8988T (cell line): ENCODE measurements at regions not wholly inside any gene's neighbourhood (a gene's known extent, or its start where the extent isn't known, plus 50 kb on each side); places are given as distances from the start of the nearest gene placed in this dataset.

Experiments used
- DNase-seq: peaks from one replicate; pipeline ENCODE4 v3.0.0; 2011

DNA sequence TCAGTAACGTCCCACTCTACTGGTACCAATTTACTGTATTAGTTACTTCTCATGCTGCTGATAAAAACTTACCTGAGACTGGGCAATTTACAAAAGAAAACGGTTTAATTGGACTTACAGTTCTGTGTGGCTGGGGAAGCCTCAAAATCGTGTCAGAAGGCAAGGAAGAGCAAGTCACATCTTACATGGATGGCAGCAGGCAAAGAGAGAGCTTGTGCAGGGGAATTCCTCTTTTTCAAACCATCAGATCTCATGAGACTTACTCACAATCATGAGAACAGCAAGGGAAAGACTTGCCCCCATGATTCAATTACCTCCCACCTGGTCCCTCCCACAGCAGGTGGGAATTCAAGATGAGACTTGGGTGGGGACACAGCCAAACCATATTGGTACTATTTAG lies 908.2 kb upstream of the NR2F2 start:
- no peak for DNase-seq

DNA sequence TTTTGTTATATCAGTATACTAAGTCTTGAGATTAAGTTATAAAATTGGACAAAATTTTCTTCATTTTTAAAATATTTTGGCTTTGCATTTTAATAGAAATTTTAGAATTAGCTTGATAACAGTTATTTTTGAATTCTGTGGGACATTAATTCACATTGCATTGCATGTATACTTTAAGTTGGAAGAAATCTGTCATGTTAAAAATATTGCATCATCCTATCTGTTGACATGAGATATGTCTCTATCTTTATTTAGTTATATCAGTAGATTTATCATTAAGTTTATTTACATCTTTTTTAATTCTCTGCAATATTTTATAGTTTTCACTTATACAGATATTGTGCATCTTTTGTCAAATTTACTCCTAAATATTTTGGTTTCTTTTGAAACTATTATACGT lies 904.6 kb upstream of the NR2F2 start:
- DNase-seq = no peak

DNA sequence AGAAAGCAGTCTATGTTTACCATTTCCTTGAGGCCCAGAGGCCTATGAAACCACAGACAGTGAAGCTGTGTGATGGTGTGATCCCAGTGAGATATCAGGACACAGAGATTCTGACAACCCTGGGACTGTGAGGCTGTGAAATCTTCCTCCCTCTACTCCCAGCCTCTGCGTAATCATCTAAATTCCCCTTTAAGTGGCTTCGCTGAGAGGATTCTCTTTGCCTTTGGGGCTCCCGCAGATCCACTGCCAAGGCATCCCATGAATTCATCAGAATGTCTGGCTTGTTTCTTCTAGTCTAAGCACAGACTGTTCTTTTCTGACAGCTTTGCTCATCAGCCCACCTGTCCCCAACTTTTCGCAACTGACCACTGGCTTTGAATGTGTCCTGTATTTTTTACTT lies 901.2 kb upstream of the NR2F2 start:
- DNase-seq = no peak

DNA sequence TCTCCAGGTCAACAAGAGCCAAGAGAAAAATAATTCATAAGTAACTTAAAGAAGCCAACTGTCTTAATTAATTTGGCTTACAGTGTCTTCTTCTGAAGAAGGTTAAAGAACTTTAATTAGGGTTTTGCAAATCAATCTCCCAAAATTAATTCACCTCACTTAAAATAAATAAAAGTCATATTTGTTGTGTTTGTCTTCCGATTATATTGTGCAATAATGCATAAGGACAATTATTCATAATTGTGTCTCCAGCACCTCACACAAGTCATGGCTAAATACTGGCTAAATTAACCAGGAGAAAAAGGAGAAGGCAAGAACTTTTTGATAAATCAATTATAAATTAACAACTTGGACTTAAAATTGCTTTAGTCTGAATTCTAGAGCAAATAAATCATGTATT lies 899.0 kb upstream of the NR2F2 start:
- DNase-seq = no peak

DNA sequence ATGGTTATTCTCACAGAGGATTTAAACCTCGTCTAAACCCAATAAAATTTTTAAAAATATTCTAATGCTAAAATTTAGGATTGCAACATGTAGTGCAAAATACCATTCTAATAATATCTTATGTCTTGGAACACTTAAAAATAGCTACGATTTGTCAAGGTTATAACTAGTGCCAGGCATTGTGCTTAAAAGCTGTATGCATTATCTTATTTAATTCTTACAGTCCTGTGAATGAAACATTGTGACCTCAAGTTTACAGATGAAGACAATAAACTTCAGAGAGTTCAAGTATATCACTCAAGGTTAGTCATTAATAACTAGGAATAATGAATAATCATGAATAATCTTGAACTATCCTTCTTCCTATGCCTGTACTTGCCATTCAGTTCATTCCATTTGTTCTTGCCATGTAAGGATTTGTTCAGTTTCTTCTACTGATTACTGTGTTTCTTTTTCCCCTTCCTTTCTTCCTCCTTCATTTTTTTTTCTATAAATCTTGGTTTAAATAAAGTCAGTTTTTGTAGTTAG lies 897.6 kb upstream of the NR2F2 start:
- no peak for DNase-seq

DNA sequence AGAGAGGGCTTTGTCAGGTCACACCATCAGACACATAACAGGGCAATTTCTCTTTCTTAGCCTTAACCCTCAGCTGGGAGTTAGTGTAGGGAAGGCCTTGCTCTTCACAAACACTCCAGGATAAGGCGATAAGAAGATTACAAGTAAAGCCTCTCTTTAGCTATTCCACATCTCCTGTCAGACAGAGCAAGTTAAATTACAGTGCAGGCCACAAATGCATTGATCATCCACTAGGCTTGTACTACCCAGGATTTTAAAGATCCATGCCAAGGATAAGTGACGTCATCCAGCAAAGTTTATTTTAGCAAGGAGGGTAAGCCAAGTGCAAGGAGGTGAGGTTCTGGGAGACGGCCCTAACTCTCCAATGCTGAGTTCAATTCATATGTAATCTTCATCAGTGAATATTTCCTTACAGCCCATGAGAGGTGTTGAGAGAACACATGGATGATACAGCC lies 890.6 kb upstream of the NR2F2 start:
- DNase-seq = no peak

DNA sequence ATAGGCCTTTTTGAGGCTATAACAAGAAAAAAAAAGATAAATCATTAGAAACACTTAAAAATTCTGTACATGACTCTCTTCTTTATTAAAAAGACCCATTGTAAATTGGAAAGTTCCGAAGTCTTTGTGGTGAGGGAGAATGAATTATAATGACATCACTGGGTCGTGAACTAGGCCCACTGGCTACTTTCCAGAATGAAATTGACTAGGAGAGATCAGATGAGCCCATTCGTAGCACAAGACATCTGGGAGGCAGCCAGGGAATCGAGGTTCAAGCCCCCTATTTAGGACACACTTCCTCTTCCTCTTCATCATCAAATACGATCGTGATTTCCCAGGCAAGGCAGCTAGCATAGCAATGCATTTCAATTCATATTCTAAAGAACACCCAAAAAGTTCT lies 889.8 kb upstream of the NR2F2 start:
- no peak for DNase-seq

DNA sequence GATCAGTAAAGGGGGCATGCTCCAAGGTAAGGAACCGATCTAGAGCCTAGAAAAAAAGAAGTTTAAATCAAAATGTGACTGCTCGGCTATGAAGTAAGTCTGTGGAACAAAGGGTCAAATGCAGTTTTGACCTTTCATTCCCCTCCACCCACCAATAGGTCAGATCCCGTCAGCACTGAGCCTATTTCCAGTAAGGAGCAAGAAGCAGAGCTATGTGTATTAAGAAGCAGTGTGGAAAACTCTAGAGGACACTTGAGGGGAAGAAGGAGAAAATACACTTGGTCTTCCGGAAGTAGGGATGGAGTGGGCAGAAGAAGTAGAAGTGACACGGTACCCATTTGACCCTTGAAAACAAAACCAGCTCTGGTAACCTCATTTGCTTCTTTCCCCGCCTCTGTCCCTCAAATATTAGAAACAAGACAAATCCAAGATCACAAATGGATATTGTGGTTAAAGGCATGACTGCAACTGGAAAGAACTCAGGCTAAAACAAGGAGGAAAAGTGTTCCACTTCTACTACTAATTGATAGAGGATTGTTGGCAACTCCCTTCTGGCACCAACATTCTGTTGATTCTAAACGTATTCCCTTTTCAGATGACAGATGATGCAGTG lies 888.3 kb upstream of the NR2F2 start:
- no peak for DNase-seq

DNA sequence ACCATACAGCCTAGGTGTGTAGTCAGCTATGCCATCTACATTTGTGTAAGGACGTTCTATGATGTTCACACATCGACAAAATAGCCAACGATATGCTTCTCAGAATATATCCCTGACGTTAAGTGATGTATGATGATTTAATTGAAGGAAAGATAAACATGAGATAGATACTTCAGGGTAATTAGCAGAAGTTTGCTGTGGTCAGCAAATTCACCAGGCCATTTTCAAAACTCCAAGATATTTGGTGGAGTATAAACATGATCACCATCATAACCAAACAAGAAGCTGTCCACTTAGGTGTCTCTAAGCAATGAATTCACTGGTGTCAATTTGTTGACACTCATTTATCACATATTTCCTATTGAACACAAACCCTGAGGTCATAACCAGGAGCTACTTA lies 885.6 kb upstream of the NR2F2 start:
- no peak for DNase-seq

DNA sequence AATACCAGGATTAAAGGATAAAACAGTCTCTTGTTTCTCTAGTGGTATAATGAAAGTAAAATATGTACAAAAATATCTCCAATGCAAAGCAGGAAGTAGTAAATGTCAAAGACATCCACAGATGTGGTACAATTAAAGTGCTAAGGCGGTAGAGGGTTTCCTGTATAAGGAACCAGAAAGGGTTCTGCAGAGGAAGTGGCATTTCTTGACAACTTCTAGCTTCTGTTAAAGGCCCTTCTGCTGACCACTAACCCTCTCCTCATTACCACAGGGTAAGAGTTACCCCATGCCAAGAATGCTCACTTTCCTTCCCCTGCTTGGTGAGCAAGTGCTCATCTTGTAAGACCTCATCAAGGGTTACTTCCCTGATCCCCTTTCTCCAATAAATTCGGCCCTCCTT lies 883.6 kb upstream of the NR2F2 start:
- DNase-seq = no peak

DNA sequence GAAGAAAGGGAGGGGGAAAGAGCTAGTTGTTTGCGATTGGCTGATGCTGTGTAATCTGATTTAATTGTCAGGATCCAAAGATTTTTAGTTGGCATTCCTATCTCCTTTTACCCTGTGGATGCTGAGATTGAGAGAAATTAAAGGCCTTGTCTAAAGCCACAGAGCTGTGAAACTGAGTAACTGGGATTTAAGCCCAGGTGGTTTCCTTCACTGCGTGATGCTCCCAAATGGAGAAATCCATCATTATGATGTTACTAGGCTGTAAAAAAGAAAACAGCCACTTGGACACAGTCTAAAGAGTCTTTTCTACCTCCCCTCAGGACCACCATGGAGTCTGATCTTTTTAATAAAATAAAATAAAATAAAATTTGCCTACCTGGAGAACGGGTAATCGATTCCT lies 883.0 kb upstream of the NR2F2 start:
- DNase-seq = no peak

DNA sequence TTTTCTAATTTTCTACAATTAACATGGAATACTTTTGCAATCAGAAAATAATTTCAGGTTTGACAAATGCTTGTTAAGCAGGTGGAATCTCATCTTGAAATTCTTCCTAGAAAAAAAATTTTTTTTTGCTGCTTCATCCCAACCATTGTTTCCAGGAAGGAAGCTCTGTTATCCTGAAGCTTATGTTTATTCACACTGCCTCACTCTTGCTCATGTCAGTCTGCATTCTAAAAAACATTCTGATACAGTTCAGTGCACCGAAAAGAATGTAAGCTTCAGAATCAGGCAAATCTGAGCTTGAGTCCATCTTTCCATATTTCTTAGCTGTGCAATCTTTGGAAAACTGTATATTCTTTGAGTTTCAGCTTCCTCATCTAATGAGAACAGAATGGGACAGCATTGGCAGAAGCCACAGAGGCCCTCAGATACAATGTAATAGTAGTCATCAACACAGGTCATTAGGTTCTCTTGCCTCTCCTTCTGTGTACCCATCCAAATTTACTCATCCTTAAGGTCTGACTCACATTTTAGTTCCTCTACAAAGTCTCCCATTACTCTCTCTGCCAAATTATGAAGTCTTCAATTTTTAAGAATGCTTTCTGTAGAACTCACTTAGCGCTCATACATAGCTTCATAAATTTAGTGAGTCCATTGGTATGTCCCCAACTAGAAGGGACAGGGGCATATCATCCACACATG lies 881.8 kb upstream of the NR2F2 start:
- DNase-seq = no peak

DNA sequence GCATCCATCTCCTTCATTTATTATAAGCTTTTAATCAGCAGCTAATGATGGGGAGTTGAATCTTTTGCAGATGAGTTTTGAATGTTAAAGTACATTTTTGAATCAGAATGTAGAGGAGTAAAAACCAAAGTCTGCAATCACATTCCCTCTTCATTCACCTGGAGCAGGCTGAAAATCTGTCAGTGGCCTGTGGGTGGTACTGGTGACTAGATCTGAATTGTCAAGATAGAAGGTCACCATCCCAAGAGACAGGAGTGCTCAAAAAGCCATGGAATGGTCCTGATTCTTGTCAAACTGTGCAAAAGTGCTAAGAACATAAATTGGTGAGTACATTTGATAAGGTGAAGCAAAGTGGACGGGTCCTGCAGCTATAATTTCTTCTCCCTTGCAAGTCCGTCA lies 881.3 kb upstream of the NR2F2 start:
- DNase-seq = no peak

DNA sequence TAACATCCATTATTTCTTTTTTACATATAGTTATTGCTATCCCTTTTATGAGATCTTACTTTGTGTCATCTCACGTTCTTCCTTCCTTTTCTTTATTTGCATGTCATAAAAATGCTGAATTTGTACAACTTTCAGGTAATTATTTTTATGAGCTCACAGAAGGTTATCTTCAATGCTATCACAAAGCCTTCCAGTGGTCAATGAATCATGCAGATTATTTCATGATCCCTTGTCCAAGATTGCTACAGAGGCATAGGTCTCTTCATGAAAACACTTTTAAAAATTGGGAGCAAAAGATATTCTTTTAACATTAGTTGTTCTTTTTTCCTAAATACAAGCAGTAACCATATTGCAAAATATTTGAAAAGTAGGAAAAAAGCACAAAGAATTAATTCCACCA lies 880.1 kb upstream of the NR2F2 start:
- DNase-seq = no peak

DNA sequence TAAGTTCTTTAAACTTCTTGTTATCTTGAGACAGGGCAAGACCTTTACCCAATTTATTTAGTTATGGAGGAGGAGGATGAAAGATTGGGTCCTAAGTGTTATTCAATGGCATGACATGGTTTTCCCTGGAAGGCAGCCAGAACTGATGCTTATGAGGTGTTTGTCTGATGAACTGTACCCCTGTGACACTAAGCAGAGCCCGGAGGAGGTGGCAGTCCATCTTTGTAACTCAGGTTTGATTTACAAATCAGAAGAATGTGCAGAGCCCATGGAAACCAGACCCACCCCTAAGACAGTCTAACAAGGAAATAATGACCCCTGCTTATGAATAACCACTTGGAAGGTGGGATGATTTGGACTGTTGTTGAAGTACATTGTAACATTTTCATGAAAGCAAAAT lies 878.6 kb upstream of the NR2F2 start:
- no peak for DNase-seq

DNA sequence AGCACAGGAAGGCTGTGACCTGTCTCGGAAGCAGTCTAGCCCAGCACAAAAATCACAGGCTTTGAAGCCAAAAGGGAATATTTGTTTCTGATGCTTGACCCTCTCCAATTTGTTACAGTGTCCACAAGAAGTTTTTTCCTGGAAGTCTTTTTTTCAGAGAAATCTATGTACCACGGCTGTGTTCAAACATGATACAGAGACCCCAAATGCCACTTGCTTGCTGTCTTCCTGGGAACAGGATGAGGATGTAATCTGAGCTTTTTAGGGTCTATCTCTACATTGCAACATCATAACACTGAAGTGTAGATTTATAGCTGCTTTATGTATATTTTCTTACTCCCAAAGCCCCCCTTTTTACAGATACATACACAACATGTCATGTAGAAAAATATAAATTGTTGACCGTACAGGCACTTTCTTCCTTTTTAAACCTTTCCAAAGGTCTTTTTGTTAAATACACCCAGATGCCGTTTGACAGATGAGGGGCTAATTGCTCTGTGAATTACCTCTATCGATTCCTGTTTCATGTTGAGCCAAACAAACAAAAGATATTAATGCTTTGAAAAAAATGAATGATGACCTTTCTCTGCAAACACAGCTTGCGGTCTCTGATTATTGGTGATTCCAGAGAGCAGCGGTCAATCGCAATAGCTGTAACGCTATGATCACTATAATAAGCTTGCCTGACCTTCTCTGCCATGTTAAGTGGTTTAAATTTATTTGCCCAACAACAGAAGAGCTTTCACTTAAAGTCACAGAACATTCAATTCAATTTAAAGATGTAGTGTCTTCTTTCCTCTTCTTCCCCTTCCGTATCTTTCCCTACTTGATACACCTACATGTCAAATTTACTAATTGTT lies 875.9 kb upstream of the NR2F2 start:
- no peak for DNase-seq

DNA sequence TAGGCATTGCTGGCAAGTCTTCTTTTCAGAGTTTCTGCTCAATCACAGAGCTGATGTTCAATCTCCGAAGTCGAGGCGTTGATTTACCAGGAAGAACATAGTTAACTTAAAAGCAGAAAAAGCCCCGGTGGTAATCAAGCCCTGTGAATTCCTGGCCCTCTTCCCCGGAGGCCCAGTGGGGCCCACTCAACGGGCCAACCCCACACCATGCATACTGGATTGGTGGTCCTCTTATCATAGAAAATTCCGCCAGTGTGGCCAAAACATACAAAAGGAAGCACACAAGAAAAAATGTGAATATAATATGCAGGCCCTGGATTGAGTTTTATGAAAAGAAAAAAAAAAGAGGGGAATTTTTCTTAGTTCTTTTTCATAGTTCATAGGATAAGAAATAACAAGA lies 873.0 kb upstream of the NR2F2 start:
- no peak for DNase-seq

DNA sequence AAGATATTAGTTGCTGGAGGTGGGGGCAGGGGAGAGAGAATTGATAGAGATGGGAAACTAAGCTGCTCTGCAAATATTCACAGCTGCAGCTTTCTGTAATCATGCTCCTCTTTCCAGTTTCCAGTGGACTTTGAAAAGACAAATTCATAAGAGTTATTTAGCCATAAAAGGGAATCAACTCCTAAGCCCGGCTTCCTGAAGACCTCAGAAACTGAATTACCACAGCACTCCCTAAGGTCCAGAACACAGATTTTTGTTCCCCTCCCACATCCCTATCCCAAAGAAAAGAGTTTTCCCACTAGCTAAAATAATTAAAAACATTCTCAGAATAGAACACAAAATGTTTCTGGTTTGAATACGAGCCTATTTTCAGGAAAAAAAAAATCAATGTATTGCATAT lies 871.8 kb upstream of the NR2F2 start:
- no peak for DNase-seq

DNA sequence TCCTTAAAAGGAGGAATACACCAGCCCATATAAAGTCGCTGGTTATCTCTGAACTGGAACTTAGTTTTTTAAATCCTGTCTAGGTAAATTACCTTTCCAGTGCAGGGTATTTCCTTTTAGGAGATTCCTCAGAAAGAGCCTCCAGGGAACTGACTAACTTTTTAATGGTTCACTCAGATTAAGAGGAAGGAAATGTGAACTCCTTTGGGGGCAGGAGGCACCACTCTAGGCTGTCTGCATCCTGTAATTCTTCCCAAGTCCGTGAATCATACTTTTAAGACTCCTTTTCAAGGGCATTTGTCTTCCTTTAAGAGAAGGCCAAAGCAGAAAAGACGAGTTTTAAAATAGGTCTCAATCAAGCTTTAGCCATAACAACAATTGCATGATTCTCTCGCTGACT lies 871.2 kb upstream of the NR2F2 start:
- DNase-seq = no peak

DNA sequence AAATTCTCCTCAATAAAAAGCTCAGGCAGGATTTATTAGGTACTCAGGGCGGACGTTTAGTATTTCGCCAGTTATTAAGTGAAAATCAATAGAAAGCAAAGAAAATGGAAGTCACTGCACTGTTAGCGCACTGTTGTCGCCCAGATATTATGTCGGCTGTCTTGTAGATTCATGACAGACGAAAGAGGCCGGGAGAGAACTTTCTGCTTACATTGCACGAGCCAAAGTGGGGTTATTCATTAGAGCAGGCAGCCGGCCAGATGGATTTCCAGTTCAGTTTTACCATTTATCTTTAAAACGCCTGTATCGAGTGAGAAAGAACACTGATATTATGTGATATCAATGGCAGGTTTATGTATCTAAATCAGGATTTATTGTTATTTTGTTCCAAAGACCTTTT lies 866.0 kb upstream of the NR2F2 start:
- no peak for DNase-seq

DNA sequence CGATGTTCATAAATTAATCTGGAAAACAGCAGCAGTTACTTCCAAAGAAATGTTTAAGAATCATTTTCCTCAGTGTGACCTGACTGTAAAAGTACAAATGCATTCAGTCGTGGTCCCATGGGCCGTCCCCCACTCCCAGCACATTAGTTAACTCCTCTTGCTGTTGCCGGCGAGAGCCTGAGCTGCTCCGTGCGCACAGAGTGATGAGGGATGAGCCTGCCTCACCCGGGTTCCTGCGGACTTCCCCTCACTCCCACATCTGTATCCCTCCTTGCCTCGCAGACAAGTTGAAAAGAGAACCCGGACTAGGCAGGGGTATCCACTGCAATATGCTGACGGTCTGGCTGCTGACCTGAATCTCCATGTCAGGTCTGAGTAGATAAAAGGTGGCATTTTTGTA lies 861.7 kb upstream of the NR2F2 start:
- no peak for DNase-seq

DNA sequence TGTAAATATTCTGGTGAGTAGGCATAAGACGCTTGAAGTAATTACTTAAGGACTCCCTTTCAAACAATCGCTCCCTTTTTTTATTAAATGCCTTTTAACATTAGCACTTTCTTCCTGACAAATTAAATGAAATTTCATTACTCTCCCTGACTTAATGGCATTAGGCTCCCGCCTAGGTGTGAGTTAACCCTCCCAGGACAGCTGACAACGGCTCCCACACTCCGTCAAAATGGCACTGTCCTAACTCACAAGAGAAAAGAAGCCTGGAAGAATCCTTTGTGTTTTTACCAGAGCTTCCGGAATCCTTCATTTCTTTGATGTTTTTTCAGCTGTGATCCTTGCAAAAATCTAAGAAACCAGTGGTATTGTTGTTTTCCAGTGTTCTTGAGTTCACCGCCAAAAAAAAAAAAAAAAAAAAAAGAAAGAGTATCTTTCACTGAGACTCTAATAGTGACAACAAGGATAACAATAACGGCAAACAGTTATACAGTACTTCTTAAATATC lies 861.0 kb upstream of the NR2F2 start:
- DNase-seq = no peak

DNA sequence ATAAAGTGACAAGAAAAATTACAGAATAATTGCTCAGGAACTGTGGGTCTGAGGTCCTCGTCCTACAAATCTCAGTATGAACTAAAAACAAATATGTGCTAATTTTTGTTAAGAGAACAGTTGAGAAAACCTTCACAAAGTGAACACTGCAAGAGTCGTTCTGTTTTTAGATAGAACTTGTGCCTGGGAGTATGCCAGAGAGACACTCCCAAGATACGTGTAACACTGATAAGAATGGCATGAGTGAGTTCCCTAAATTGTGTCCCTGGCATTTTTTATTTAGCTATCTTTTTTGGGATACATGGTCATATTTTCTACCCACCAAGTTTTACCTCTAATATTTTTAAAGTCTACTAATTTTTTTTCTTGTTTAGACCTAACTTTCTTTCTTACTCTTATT lies 860.0 kb upstream of the NR2F2 start:
- DNase-seq = no peak
